ENCODE measurements at regions not wholly inside any gene's neighbourhood (a gene's known extent, or its start where the extent isn't known, plus 50 kb on each side); places are given as distances from the start of the nearest gene placed in this dataset.

DNA sequence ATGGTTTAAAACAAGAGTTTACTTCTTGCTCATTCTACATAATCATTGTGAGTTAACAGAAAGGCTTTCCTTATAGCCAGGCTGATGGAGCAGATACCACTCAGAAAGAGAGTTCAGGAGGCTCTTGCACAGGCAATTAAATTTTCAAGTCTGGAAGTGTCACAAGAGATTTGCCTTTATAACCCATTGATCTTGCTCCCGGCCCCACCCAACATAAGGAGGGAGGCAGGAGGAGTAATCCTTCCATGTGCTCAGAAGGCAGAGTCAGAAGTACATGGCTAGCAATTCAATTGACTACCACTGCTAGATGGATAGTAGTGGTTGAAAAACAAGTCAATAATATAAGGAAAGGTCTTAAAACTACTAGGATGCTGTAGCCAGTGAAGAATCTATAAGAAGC, 346.3 kb upstream of the CDH11 start:
- Histone ChIP-seq H3K9me3 (ENCODE audit: low read length) (no peaks in the 10 kb centered on the region), H3K36me3 (replicated peaks in 1 of 2; ENCODE audit: control insufficient read depth in 1 of 2, insufficient read depth in 2 of 2, low read length in 2 of 2) (no peaks in the 10 kb centered on the region), H3K4me3 (replicated peaks in 1 of 3; ENCODE audit: insufficient read depth in 1 of 3, low read depth in 2 of 3, low read length in 3 of 3) (no peak overlapping the region), H3K27me3 (ENCODE audit: control insufficient read depth in 1 of 2, insufficient read depth in 2 of 2, low read length in 2 of 2) (no peaks in the 10 kb centered on the region), H3K9ac (ENCODE audit: insufficient read depth, low read depth, low read length) (no peak overlapping the region), H4K20me1 (ENCODE audit: insufficient read depth, low read length) (no peaks in the 10 kb centered on the region), H3K27ac (ENCODE audit: extremely low read length, insufficient read depth, low read length) (no peak overlapping the region), H3K4me1 (ENCODE audit: insufficient read depth, low read length) (no peaks in the 10 kb centered on the region), H3K79me2 (ENCODE audit: insufficient read depth, low read length) (no peaks in the 10 kb centered on the region), H2AFZ (ENCODE audit: low read length) (no peak overlapping the region), H3K4me2 (ENCODE audit: low read depth, low read length) (no peak overlapping the region)
- DNase-seq (ENCODE audit: low spot score) (no peak), ATAC-seq (no peak), FAIRE-seq (no peak)
- WGBS (ENCODE audit: low lambda C conversion rate), result 0% methylated on average over 1 of the region's 1 CpG
- intact Hi-C loops (cut with micrococcal nuclease; ENCODE audit: unreplicated experiment), result no loop called here
- in situ Hi-C loops (cut with HindIII; ENCODE audit: extremely low pct_ligation_motif_present, low pct_unique_long_range_greater_than_20kb), result no loop called here
- no peak for TF ChIP-seq RXRB (CRISPR knock-in tag; IDR thresholded peaks at IDR 0.05; ENCODE audit: borderline replicate concordance)
- TF ChIP-seq MED1 (CRISPR knock-in tag; IDR thresholded peaks at IDR 0.05), result no peak
- no peak for TF ChIP-seq KAT8 (CRISPR knock-in tag; IDR thresholded peaks at IDR 0.05)
- no peak for TF ChIP-seq MBNL3 (CRISPR knock-in tag; conservative IDR thresholded peaks at IDR 0.05)
- no peak for TF ChIP-seq SSRP1 (CRISPR knock-in tag; IDR thresholded peaks at IDR 0.05)
- no peak for TF ChIP-seq ZNF101 (CRISPR knock-in tag; IDR thresholded peaks at IDR 0.05; ENCODE audit: borderline replicate concordance, low read depth)
- no peak for TF ChIP-seq LBX2 (CRISPR knock-in tag; IDR thresholded peaks at IDR 0.05; ENCODE audit: borderline replicate concordance)
- TF ChIP-seq PPARG (CRISPR knock-in tag; conservative IDR thresholded peaks at IDR 0.05), result no peak
- no peak for TF ChIP-seq ZFP1 (CRISPR knock-in tag; IDR thresholded peaks at IDR 0.05)
- no peak for TF ChIP-seq PRMT3 (CRISPR knock-in tag; IDR thresholded peaks at IDR 0.05; ENCODE audit: borderline replicate concordance, low read depth)
- TF ChIP-seq, protein P1, sequence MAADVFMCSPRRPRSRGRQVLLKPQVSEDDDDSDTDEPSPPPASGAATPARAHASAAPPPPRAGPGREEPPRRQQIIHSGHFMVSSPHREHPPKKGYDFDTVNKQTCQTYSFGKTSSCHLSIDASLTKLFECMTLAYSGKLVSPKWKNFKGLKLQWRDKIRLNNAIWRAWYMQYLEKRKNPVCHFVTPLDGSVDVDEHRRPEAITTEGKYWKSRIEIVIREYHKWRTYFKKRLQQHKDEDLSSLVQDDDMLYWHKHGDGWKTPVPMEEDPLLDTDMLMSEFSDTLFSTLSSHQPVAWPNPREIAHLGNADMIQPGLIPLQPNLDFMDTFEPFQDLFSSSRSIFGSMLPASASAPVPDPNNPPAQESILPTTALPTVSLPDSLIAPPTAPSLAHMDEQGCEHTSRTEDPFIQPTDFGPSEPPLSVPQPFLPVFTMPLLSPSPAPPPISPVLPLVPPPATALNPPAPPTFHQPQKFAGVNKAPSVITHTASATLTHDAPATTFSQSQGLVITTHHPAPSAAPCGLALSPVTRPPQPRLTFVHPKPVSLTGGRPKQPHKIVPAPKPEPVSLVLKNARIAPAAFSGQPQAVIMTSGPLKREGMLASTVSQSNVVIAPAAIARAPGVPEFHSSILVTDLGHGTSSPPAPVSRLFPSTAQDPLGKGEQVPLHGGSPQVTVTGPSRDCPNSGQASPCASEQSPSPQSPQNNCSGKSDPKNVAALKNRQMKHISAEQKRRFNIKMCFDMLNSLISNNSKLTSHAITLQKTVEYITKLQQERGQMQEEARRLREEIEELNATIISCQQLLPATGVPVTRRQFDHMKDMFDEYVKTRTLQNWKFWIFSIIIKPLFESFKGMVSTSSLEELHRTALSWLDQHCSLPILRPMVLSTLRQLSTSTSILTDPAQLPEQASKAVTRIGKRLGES (CRISPR knock-in tag; IDR thresholded peaks at IDR 0.05; ENCODE audit: borderline replicate concordance), result no peak
- TF ChIP-seq STAT5B (CRISPR knock-in tag; IDR thresholded peaks at IDR 0.05), result no peak
- no peak for TF ChIP-seq NFIC (IDR thresholded peaks at IDR 0.05; ENCODE audit: low read length)
- POLR2A ChIA-PET, result no interaction called here
- BruUV-seq (replicated peaks), result no TSS peak
- CTCF ChIA-PET (ENCODE audit: low intra/inter-chr PET ratio, low total read pairs), result no interaction called here
